GM19239 (cell line): ENCODE measurements at regions not wholly inside any gene's neighbourhood (a gene's known extent, or its start where the extent isn't known, plus 50 kb on each side); places are given as distances from the start of the nearest gene placed in this dataset.
A peak's percentile ranks its signal among the peaks of the same experiment; 100 is the strongest.

Experiments
- DNase-seq: peaks from one replicate; pipeline ENCODE4 v3.0.0; 2011; ENCODE audit warnings: low spot score; ENCODE audit not compliant: insufficient read length
- FAIRE-seq: peaks from 2 replicates; lab custom pipeline; 2011; peaks lifted over from hg19 to GRCh38; lab: Jason Lieb, UNC

DNA sequence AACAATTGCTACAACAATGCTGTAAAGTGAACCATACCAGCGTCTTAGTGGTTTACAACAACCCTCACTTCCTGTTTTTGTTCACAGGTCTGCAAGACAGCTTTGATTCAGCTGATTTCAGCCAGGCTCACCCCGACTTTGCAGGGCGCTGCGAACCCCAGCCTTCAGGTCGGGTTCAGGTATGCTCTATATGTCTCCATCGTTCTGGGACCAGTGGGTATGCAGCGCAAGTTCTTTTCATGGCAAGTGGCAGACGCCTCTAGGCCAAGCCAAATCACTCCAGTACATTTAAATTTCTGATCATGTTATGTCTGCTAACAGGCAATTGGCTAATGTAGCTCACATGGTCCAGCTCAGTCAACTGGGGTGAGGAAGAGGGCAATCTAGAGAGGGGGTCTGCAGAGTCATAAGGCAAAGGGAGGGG lies 52.4 kb upstream of the RGMA start:
- FAIRE-seq (no peak), DNase-seq (peak; percentile 15)

DNA sequence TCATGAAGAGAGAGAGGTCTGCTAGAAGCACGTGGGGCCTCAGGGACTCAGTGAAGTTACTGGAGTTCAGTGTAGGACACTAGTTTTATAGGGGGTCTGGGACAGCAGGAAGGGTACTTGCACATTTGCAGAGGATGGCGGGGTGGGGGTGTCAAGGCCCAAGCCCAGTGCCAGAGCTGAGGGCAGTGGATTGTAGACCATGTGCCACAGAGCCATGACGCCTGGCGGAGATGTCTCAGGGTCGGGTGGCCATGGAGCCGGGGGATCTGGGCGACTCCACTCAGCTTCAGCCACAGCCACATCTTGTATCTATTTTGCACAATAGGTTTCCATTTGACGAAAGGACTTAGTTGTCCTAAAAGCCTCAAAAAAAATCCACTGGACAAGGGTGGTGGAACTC lies 50.4 kb upstream of the RGMA start:
- FAIRE-seq (no peak), DNase-seq (no peak)

DNA sequence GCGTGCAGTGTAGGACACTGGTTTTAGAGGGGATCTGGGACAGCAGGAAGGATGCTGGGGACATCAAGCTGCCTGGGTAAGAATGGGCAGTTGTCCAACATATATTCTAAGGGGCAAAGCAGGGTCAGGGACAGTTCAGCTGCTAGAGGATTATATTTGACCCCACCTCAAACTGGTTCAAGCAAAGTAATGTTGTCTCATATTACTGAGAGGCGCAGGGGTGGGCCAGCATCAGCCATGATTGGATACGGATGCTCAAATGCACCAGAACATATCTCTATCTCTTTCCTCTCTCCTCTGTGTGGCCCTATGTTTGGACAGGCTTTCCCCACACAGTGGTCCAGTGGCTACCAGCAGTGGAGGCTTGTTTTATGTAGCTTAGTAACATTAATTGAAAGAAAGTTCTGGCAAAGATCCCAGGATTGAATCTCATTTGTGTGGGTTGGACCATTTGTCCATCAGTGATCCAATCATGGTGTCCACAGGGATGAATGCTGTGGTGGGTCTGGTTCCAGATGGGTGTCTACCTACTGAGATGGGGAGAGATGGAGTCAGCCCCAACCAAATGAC lies 49.8 kb upstream of the RGMA start:
- no peak for FAIRE-seq

More for the DNA sequence above, 49.8 kb upstream of the RGMA start:
- DNase-seq = no peak
